H1 (cell line): ENCODE measurements at regions not wholly inside any gene's neighbourhood (a gene's known extent, or its start where the extent isn't known, plus 50 kb on each side); places are given as distances from the start of the nearest gene placed in this dataset.

Source experiments
- CTCF ChIA-PET: fragments of 300-600 bp; sonication (Branson Sonifier 250); formaldehyde crosslinking; loops from one replicate; lab custom pipeline; 2021; ENCODE audit not compliant: partially characterized antibody; lab: Charles Lee
- POLR2A ChIA-PET: fragments of 300-600 bp; sonication (Branson Sonifier 250); formaldehyde crosslinking; loops from one replicate; lab custom pipeline; 2021; ENCODE audit warnings: inconsistent platforms; ENCODE audit not compliant: partially characterized antibody; lab: Charles Lee
- DNase-seq, 2 experiments: peaks; one replicate each; pipeline versions ENCODE4 v3.0.0 to v3.0.0-alpha.2; 2010 to 2022; ENCODE audit warnings: low spot score in 2 of 2, low read depth in 1 of 2, mixed read lengths in 1 of 2
- FAIRE-seq: peaks from 2 replicates; lab custom pipeline; 2011; peaks lifted over from hg19 to GRCh38; lab: Jason Lieb, UNC
- H2AFZ ChIP-seq: 2 replicates; pipeline ENCODE4 v1.8.1; 2012; ENCODE audit warnings: low read length, inconsistent platforms
- H2AK5ac ChIP-seq: 2 replicates; pipeline ENCODE4 v1.6.1; 2013; ENCODE audit warnings: low read depth, low read length
- H2BK120ac ChIP-seq: replicated peaks from 2 replicates; pipeline ENCODE3; 2013; ENCODE audit warnings: low read depth, low read length, inconsistent platforms
- H2BK12ac ChIP-seq: 2 replicates; pipeline ENCODE4 v1.6.1; 2013; ENCODE audit warnings: low read depth, low read length
- H2BK15ac ChIP-seq: 2 replicates; pipeline ENCODE4 v1.6.1; 2013; ENCODE audit warnings: low read length
- H2BK20ac ChIP-seq: 2 replicates; pipeline ENCODE4 v1.6.1; 2013; ENCODE audit warnings: low read length
- H2BK5ac ChIP-seq: 2 replicates; pipeline ENCODE4 v1.6.1; 2013; ENCODE audit warnings: low read depth, low read length
- H3K14ac ChIP-seq: 2 replicates; pipeline ENCODE4 v1.6.1; 2013; ENCODE audit warnings: inconsistent platforms; ENCODE audit not compliant: insufficient read length
- H3K18ac ChIP-seq: 2 replicates; pipeline ENCODE4 v1.6.1; 2013; ENCODE audit warnings: low read length; ENCODE audit errors: extremely low read depth
- H3K23ac ChIP-seq: 2 replicates; pipeline ENCODE4 v1.6.1; 2013; ENCODE audit warnings: inconsistent platforms; ENCODE audit not compliant: insufficient read length
- H3K23me2 ChIP-seq: 2 replicates; pipeline ENCODE4 v1.6.1; 2013; ENCODE audit warnings: low read depth, low read length
- H3K27ac ChIP-seq: 2 replicates; pipeline ENCODE4 v1.6.1; 2011; ENCODE audit warnings: low read depth, low read length, inconsistent platforms
- H3K27me3 ChIP-seq, 4 experiments: replicated peaks in 1 of 4; 1 replicate in 1 of 4; 2 replicates in 3 of 4; pipeline versions ENCODE4 v1.6.1 to v1.8.1; 2011 to 2013; ENCODE audit warnings: low read length in 3 of 4, mild to moderate bottlenecking in 3 of 4, inconsistent platforms in 2 of 4, mixed read lengths in 2 of 4, moderate library complexity in 1 of 4; ENCODE audit not compliant: control insufficient read depth in 3 of 4, insufficient read depth in 3 of 4; ENCODE audit errors: extremely low read depth in 1 of 4
- H3K36me3 ChIP-seq, 4 experiments: 2 replicates each; pipeline versions ENCODE4 v1.6.1 to v1.8.1; 2011 to 2013; ENCODE audit warnings: mild to moderate bottlenecking in 4 of 4, low read length in 3 of 4, moderate library complexity in 2 of 4, control low read depth in 1 of 4, inconsistent platforms in 1 of 4; ENCODE audit not compliant: insufficient read depth in 4 of 4, control insufficient read depth in 2 of 4
- H3K4ac ChIP-seq: replicated peaks from 2 replicates; pipeline ENCODE3; 2013; ENCODE audit warnings: low read length, low read depth, mixed read lengths, inconsistent platforms; ENCODE audit not compliant: insufficient read length
- H3K4me1 ChIP-seq, 4 experiments: replicated peaks in 1 of 4; 1 replicate in 1 of 4; 2 replicates in 3 of 4; pipeline versions ENCODE4 v1.6.1 to v1.8.1; 2011 to 2013; ENCODE audit warnings: low read length in 3 of 4, inconsistent platforms in 2 of 4, mixed read lengths in 1 of 4; ENCODE audit not compliant: insufficient read depth in 4 of 4, control insufficient read depth in 3 of 4
- H3K4me2 ChIP-seq, 2 experiments: 2 replicates each; pipeline versions ENCODE4 v1.6.1 to v1.8.1; 2011 to 2013; ENCODE audit warnings: low read depth in 2 of 2, low read length in 2 of 2, control low read depth in 1 of 2, inconsistent platforms in 1 of 2, mild to moderate bottlenecking in 1 of 2; ENCODE audit not compliant: insufficient read depth in 1 of 2
- H3K4me3 ChIP-seq, 4 experiments: fragments of 200-600, 300-600 bp in 1 of 4; sonication (generic), shearing (Covaris generic), sonication (Bioruptor Twin) in 1 of 4; 2 replicates each; pipeline versions ENCODE4 v1.5.1 to v1.8.1; 2011 to 2016; ENCODE audit warnings: low read length in 4 of 4, low read depth in 3 of 4, control low read depth in 2 of 4, inconsistent platforms in 2 of 4, mild to moderate bottlenecking in 2 of 4, mixed read lengths in 1 of 4, moderate library complexity in 1 of 4; ENCODE audit not compliant: insufficient read depth in 2 of 4; ENCODE audit errors: extremely low read depth in 1 of 4
- H3K56ac ChIP-seq: replicated peaks from 2 replicates; pipeline ENCODE3; 2013; ENCODE audit warnings: low read depth, mild to moderate bottlenecking, mixed read lengths, low read length, inconsistent platforms; ENCODE audit not compliant: insufficient read length
- H3K79me1 ChIP-seq: 2 replicates; pipeline ENCODE4 v1.6.1; 2013; ENCODE audit warnings: low read depth, low read length, control low read depth
- H3K79me2 ChIP-seq, 2 experiments: 2 replicates each; pipeline versions ENCODE4 v1.6.1 to v1.8.1; 2012 to 2013; ENCODE audit warnings: low read length in 2 of 2, mild to moderate bottlenecking in 2 of 2, inconsistent platforms in 1 of 2; ENCODE audit not compliant: insufficient read depth in 2 of 2, control insufficient read depth in 1 of 2
- H3K9ac ChIP-seq, 4 experiments: replicated peaks in 1 of 4; 1 replicate in 1 of 4; 2 replicates in 3 of 4; pipeline versions ENCODE4 v1.6.1 to v1.8.1; 2011 to 2013; ENCODE audit warnings: low read depth in 3 of 4, low read length in 3 of 4, control low read depth in 2 of 4, mild to moderate bottlenecking in 2 of 4, moderate library complexity in 2 of 4, inconsistent platforms in 1 of 4; ENCODE audit errors: extremely low read depth in 1 of 4
- H3K9me3 ChIP-seq, 2 experiments: 2 replicates each; pipeline versions ENCODE4 v1.6.1 to v1.8.1; 2012 to 2013; ENCODE audit warnings: mild to moderate bottlenecking in 2 of 2, moderate library complexity in 2 of 2, control low read depth in 1 of 2, inconsistent platforms in 1 of 2, low read depth in 1 of 2, low read length in 1 of 2, mixed read lengths in 1 of 2; ENCODE audit not compliant: insufficient read depth in 2 of 2
- H4K20me1 ChIP-seq, 2 experiments: replicated peaks in 1 of 2; 2 replicates each; pipeline versions ENCODE3 to v1.8.1; 2011 to 2013; ENCODE audit warnings: inconsistent platforms in 2 of 2, low read length in 2 of 2, mild to moderate bottlenecking in 1 of 2; ENCODE audit not compliant: insufficient read depth in 2 of 2, control insufficient read depth in 1 of 2
- H4K5ac ChIP-seq: 2 replicates; pipeline ENCODE4 v1.6.1; 2013; ENCODE audit warnings: low read length, low read depth, mixed read lengths, inconsistent platforms; ENCODE audit not compliant: insufficient read length
- H4K8ac ChIP-seq: 2 replicates; pipeline ENCODE4 v1.8.0; 2013; ENCODE audit warnings: mild to moderate bottlenecking, moderate library complexity, low read length, inconsistent platforms; ENCODE audit not compliant: insufficient read depth; ENCODE audit errors: extremely low read depth
- H4K91ac ChIP-seq: replicated peaks from 2 replicates; pipeline ENCODE3; 2013; ENCODE audit warnings: low read length, mixed read lengths, inconsistent platforms; ENCODE audit not compliant: insufficient read length
- KDM1A ChIP-seq: fragments of 200-600, 300-600 bp; sonication (generic); IDR thresholded peaks from 2 replicates; pipeline ENCODE4 v1.7.1; 2016; ENCODE audit warnings: mild to moderate bottlenecking, low read length, borderline replicate concordance
- SIX5 ChIP-seq: IDR thresholded peaks from 2 replicates; pipeline ENCODE4 v1.6.1; 2011; ENCODE audit warnings: mild to moderate bottlenecking, low read depth, low read length
- TAF1 ChIP-seq: IDR thresholded peaks from 2 replicates; pipeline ENCODE4 v1.6.1; 2011; ENCODE audit warnings: mild to moderate bottlenecking, low read depth, low read length
- WGBS, 2 experiments: shearing (Covaris generic) in 1 of 2; methylation state at CpG; one replicate each; pipeline versions ENCODE4 v1.1.6 to v1.1.7; 2013 to 2015; ENCODE audit warnings: low lambda C conversion rate in 2 of 2, mixed read lengths in 2 of 2, inconsistent platforms in 1 of 2, low coverage in 1 of 2, missing lambda C conversion rate in 1 of 2; ENCODE audit not compliant: insufficient replicate concordance in 2 of 2, insufficient coverage in 1 of 2, insufficient read length in 1 of 2; ENCODE audit errors: extremely low coverage in 1 of 2, missing lambda C conversion rate in 1 of 2; 5-methylcytosine and 5-hydroxymethylcytosine counted together

- no peak overlapping the region for H2BK12ac ChIP-seq
- no peaks in the 10 kb centered on the region for H3K36me3 ChIP-seq
- H2AK5ac ChIP-seq: no peak overlapping the region
- H4K20me1 ChIP-seq: no peaks in the 10 kb centered on the region
- H3K27ac ChIP-seq: no peak overlapping the region
- H3K27me3 ChIP-seq: no peaks in the 10 kb centered on the region
- no peak overlapping the region for H3K56ac ChIP-seq
- peaks cover 0 to 5% of the 10 kb centered on the region in 2 experiments; a peak in 2 of 4 replicates for H3K9me3 ChIP-seq
- H3K79me2 ChIP-seq: no peaks in the 10 kb centered on the region
- H4K91ac ChIP-seq: no peak overlapping the region
- POLR2A ChIA-PET: no interaction called here
- no peak overlapping the region for H2AFZ ChIP-seq
- H2BK15ac ChIP-seq: no peak overlapping the region
- H4K8ac ChIP-seq: no peak overlapping the region
- no peak overlapping the region for H3K23ac ChIP-seq
- no peak overlapping the region for H3K14ac ChIP-seq
- no peak for DNase-seq
- H2BK120ac ChIP-seq: no peak overlapping the region
- WGBS, 2 experiments: 89% methylated on average over 1 of the region's 1 CpG; no CpG with 5 or more reads in 1 of the 2 experiments
- H3K79me1 ChIP-seq: no peaks in the 10 kb centered on the region
- TF ChIP-seq SIX5 (no peak), KDM1A (peak; percentile 56; the same call in 1 of the 2 replicates), TAF1 (no peak)
- TF ChIP-seq, all 59 proteins: peak for 1
- no peak overlapping the region for H2BK5ac ChIP-seq
- no peak for FAIRE-seq
- H4K5ac ChIP-seq: no peak overlapping the region
- CTCF ChIA-PET: interaction anchor here (0.6 kb wide), 1 partner anchor 40 kb away, joined by 3 read pairs; no protein-coding TSS in a partner anchor
- H3K4ac ChIP-seq: no peak overlapping the region
- no peak overlapping the region for H3K9ac ChIP-seq
- H3K23me2 ChIP-seq: no peaks in the 10 kb centered on the region; the same call in 1 of the 2 replicates
- peak overlapping the region in 1 of 4 experiments; percentile 4; a peak in 1 of 8 replicates for H3K4me3 ChIP-seq
- H3K4me2 ChIP-seq: no peak overlapping the region
- no peak overlapping the region for H2BK20ac ChIP-seq
- H3K4me1 ChIP-seq: peaks cover 0 to 6% (median 2%) of the 10 kb centered on the region in 4 experiments; a peak in 2 of 7 replicates
- no peak overlapping the region for H3K18ac ChIP-seq
Measured at GRCh38 chr18:75660932-75661331, 233.4 kb upstream of the SMIM21 start.
